Coronary artery (tissue), 2 donors: ENCODE measurements at regions not wholly inside any gene's neighbourhood (a gene's known extent, or its start where the extent isn't known, plus 50 kb on each side); places are given as distances from the start of the nearest gene placed in this dataset.

ENCODE experiments used
- DNase-seq: peaks from one replicate; pipeline ENCODE4 v3.0.0-alpha.2; 2017; ENCODE audit warnings: low spot score
- H3K27ac ChIP-seq, 2 donors: fragments of 200-600 bp; sonication (generic); one replicate each; pipeline ENCODE4 v1.5.1; 2016 to 2019
- H3K4me3 ChIP-seq: fragments of 200-600 bp; sonication (generic); 2 replicates; pipeline ENCODE4 v1.5.1; 2016; ENCODE audit warnings: mild to moderate bottlenecking, moderate library complexity
- TF ChIP-seq, protein P1 (sequence below): fragments of 200-600 bp; sonication (generic); IDR thresholded peaks from one replicate; pipeline ENCODE4 v1.5.1; 2019; ENCODE audit warnings: antibody characterized with exemption

DNA sequence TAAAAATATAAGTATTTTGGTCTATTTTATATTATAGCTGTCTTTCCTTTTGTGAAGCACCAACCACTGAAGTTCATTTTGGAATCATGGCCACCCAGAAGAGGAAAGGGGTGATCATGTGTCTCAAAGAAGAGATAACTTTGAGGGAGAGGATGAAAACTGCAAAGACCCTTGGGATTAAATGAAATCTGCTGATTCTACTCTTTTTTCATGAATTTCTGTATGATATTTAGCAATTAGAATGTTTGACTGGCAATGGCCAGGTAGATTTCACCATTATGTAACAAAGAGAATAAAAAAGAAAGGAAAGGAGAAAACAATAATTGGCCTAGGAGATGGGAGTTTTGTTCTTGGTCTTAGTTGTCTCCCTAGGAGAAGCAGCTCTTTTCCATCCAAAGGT, 350.8 kb downstream of the EMP1 start:
- TF ChIP-seq, protein P1, sequence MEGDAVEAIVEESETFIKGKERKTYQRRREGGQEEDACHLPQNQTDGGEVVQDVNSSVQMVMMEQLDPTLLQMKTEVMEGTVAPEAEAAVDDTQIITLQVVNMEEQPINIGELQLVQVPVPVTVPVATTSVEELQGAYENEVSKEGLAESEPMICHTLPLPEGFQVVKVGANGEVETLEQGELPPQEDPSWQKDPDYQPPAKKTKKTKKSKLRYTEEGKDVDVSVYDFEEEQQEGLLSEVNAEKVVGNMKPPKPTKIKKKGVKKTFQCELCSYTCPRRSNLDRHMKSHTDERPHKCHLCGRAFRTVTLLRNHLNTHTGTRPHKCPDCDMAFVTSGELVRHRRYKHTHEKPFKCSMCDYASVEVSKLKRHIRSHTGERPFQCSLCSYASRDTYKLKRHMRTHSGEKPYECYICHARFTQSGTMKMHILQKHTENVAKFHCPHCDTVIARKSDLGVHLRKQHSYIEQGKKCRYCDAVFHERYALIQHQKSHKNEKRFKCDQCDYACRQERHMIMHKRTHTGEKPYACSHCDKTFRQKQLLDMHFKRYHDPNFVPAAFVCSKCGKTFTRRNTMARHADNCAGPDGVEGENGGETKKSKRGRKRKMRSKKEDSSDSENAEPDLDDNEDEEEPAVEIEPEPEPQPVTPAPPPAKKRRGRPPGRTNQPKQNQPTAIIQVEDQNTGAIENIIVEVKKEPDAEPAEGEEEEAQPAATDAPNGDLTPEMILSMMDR, result no peak
- H3K4me3 ChIP-seq, result no peak overlapping the region
- no peak overlapping the region for H3K27ac ChIP-seq
- DNase-seq, result no peak

- no peak for DNase-seq
- Histone ChIP-seq H3K4me3 (no peak overlapping the region), H3K27ac (no peak overlapping the region)
- TF ChIP-seq, protein P1, result no peak
Measured at GRCh38 chr12:13546231-13546630, 349.7 kb downstream of the EMP1 start.

DNA sequence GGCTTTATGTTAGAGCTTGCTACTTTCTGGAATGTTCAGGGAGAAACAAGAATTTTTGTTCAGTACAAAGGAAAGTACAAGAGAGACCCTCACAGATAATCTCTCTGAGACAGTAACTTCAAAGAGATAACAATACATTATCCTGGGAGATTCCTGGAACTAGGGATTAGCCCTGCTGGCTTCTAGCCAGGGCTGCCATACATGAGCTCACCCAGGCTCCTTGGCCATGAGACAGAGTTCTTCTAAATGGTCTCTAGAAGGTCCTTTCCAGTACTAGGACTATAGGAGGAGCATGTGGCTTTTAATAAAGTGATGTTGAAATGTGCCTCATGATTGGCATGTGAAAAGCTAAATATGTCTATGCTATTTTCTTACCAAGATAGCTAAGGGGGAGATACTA, 342.5 kb downstream of the EMP1 start:
- Histone ChIP-seq H3K4me3 (no peak overlapping the region), H3K27ac (no peak overlapping the region)
- no peak for DNase-seq
- TF ChIP-seq, protein P1, result no peak

DNA sequence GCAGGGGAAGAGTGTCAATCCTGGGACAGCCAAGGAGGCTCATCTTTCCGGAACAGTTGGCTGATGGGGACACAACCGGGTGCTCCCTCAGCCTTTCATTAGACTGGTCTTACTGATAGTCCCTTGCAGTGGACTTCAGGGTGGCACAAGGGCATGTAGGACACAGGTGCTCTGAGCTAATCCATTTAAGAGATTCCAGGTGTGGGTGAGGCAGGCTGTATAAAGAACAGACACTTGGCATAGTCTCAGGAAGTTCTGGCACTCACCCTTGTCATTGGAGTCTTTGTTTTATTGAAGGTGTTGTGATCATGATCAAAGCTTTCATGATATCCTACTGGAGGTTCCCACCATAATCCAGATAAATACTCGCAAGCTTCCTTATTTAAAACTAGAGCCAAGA, 341.6 kb downstream of the EMP1 start:
- TF ChIP-seq, protein P1, result no peak
- no peak overlapping the region for H3K27ac ChIP-seq
- DNase-seq, result no peak
- no peak overlapping the region for H3K4me3 ChIP-seq

GRCh38 chr12:13537623-13538022, 341.1 kb downstream of the EMP1 start:
- TF ChIP-seq, protein P1, result no peak
- no peak for DNase-seq
- H3K27ac ChIP-seq, result no peak overlapping the region
- H3K4me3 ChIP-seq, result no peak overlapping the region

DNA sequence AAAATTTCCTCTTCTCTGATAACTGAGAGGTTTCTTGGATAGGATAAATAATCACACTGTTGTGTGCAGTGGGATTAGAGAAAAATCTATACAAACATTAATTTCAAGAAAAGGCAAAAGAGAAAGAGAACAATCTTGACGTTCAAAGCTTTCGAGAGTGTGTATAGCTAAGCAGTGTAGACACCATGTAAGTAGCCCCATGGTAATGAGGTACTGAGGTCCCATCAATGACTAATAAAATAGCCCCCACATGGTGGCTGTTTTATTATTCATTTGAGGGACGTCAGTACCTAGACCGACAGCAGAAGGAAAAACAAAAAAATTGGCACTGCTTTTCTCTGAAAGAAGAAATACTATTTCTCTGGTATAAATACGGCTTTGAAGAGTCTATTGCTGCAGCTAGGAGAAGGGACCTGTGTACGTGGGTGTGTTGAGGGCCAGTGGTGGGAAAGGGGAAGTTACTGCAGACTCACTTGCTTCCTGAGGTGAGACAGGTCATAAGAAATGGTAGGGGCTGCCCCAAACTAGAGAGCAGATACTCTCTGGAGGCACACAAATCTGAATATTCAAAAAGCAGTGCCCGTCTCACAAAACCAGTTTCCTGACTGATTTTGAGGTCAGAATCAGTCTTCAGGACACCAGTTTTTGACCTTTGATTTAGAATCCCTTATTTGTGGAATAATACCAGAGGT, 339.8 kb downstream of the EMP1 start:
- TF ChIP-seq, protein P1, result no peak
- Histone ChIP-seq H3K4me3 (no peak overlapping the region), H3K27ac (no peak overlapping the region)
- DNase-seq, result no peak

GRCh38 chr12:13534645-13535398, 338.3 kb downstream of the EMP1 start:
- H3K27ac ChIP-seq, result no peak overlapping the region
- H3K4me3 ChIP-seq, result peak overlapping the region; percentile 53

More at GRCh38 chr12:13534645-13535398, 338.3 kb downstream of the EMP1 start:
- no peak for DNase-seq
- TF ChIP-seq, protein P1, result peak; percentile 62
